ENCODE measurements at regions not wholly inside any gene's neighbourhood (a gene's known extent, or its start where the extent isn't known, plus 50 kb on each side); places are given as distances from the start of the nearest gene placed in this dataset.

- TF ChIP-seq CTCF (IDR thresholded peaks at IDR 0.05) (no peak), POLR2A (IDR thresholded peaks at IDR 0.05) (no peak), EP300 (IDR thresholded peaks at IDR 0.05) (no peak)
Observed at GRCh38 chr17:68657576-68657975, 56.4 kb upstream of the FAM20A start.

Measured in stomach (tissue), 4 donors.